Testis (tissue), 2 donors: ENCODE measurements at regions not wholly inside any gene's neighbourhood (a gene's known extent, or its start where the extent isn't known, plus 50 kb on each side); places are given as distances from the start of the nearest gene placed in this dataset.

Experiments
- POLR2A ChIP-seq: fragments of 450-650 bp; IDR thresholded peaks from one replicate; pipeline ENCODE4 v1.6.1; 2017; ENCODE audit warnings: antibody characterized with exemption, mild to moderate bottlenecking, moderate library complexity
- TF ChIP-seq, protein P1 (sequence below), 3 experiments: fragments of 450-650 bp in 2 of 3; fragments of 200-600 bp in 1 of 3; sonication (generic) in 1 of 3; IDR thresholded peaks; one replicate each; pipeline ENCODE4 v1.5.1; 2016 to 2019; ENCODE audit warnings: antibody characterized with exemption in 3 of 3, mild to moderate bottlenecking in 2 of 3, moderate library complexity in 1 of 3

- TF ChIP-seq, protein P1, sequence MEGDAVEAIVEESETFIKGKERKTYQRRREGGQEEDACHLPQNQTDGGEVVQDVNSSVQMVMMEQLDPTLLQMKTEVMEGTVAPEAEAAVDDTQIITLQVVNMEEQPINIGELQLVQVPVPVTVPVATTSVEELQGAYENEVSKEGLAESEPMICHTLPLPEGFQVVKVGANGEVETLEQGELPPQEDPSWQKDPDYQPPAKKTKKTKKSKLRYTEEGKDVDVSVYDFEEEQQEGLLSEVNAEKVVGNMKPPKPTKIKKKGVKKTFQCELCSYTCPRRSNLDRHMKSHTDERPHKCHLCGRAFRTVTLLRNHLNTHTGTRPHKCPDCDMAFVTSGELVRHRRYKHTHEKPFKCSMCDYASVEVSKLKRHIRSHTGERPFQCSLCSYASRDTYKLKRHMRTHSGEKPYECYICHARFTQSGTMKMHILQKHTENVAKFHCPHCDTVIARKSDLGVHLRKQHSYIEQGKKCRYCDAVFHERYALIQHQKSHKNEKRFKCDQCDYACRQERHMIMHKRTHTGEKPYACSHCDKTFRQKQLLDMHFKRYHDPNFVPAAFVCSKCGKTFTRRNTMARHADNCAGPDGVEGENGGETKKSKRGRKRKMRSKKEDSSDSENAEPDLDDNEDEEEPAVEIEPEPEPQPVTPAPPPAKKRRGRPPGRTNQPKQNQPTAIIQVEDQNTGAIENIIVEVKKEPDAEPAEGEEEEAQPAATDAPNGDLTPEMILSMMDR (IDR thresholded peaks at IDR 0.05): no peak
- TF ChIP-seq POLR2A: no peak
These were observed 164.7 kb downstream of the LRRC30 start for GRCh38 chr18:7395566-7395965.
